ENCODE measurements at regions not wholly inside any gene's neighbourhood (a gene's known extent, or its start where the extent isn't known, plus 50 kb on each side); places are given as distances from the start of the nearest gene placed in this dataset.

DNA sequence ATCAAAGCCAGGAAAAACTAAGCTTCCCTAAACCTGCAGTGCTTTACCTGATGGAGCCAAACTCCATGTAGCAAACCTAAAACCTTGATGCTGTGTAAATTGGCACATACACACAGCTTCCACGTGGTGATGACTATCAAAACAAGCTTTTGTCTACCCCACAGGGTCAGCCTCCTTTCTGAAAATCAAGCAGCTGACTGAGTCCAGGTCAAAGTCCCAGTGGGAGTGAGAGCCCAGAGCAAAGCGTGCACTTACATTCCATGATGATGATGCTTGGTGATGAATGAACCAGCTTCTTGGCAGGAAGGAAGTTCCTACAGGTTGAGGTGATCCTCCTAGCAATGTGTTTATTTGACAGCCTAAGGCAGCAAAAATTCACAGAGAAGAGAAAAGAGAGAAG lies 630.0 kb upstream of the TBX3 start:
- ChIA-PET CTCF (no interaction called here), POLR2A (no interaction called here)
- no peak for ATAC-seq
- H3K4me1 Mint-ChIP-seq (ENCODE audit: low read depth): no peaks in the 10 kb centered on the region
- no peaks in the 10 kb centered on the region for H3K36me3 Mint-ChIP-seq (ENCODE audit: low read depth)
- peaks cover 2% of the 10 kb centered on the region for H3K9me3 Mint-ChIP-seq
- no peaks in the 10 kb centered on the region for H3K27me3 Mint-ChIP-seq
- H3K27ac Mint-ChIP-seq: no peak overlapping the region
- DNase-seq: no peak
- intact Hi-C loops (cut with micrococcal nuclease): no loop called here
- TF ChIP-seq, protein P1, sequence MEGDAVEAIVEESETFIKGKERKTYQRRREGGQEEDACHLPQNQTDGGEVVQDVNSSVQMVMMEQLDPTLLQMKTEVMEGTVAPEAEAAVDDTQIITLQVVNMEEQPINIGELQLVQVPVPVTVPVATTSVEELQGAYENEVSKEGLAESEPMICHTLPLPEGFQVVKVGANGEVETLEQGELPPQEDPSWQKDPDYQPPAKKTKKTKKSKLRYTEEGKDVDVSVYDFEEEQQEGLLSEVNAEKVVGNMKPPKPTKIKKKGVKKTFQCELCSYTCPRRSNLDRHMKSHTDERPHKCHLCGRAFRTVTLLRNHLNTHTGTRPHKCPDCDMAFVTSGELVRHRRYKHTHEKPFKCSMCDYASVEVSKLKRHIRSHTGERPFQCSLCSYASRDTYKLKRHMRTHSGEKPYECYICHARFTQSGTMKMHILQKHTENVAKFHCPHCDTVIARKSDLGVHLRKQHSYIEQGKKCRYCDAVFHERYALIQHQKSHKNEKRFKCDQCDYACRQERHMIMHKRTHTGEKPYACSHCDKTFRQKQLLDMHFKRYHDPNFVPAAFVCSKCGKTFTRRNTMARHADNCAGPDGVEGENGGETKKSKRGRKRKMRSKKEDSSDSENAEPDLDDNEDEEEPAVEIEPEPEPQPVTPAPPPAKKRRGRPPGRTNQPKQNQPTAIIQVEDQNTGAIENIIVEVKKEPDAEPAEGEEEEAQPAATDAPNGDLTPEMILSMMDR (IDR thresholded peaks at IDR 0.05): no peak
- H3K4me3 Mint-ChIP-seq: no peak overlapping the region

DNA sequence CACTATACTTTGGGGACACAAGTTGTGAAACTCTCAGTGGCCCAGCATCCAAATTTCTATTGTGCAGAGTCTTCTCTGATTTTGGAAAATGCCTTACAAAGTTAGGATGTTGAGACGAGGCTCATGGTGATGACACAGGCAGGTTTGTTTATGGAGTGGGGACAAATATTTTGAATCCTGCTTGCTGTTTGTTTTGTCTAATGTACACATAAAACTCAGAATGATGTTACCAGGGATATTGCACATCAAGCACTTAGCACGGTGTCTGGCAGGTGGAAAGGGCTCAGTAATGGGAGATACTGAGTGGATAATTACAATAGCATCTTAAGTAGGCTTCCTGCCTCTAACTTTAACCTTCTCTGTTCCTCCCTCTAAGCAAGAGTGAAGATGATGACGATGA lies 628.9 kb upstream of the TBX3 start:
- Mint-ChIP-seq H3K36me3 (ENCODE audit: low read depth) (no peaks in the 10 kb centered on the region), H3K9me3 (peaks cover 2% of the 10 kb centered on the region), H3K27me3 (no peaks in the 10 kb centered on the region), H3K4me3 (no peak overlapping the region), H3K4me1 (ENCODE audit: low read depth) (no peaks in the 10 kb centered on the region), H3K27ac (no peak overlapping the region)
- ChIA-PET POLR2A (no interaction called here), CTCF (no interaction called here)
- TF ChIP-seq, protein P1 (IDR thresholded peaks at IDR 0.05): no peak
- no peak for ATAC-seq
- no peak for DNase-seq
- intact Hi-C loops (cut with micrococcal nuclease): no loop called here

DNA sequence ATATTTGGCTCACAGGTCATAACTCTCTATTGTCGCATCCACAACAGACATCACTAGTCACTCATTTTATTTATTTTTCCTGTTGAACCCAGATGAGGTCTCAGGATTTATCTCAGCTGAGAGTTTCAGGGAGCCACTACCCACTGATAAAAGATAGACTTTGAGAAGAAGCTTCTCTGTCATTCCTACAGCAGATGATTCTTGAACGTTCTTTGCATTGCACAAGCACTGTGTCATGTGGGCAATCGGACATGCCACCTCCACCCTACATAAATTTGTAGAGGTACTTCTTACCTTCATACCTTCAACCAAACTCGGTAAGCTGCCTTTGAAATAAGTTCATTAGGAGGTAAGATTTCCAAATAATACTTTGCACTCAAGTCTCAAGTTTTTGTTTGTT lies 627.9 kb upstream of the TBX3 start:
- ChIA-PET POLR2A (no interaction called here), CTCF (no interaction called here)
- Mint-ChIP-seq H3K4me3 (no peak overlapping the region), H3K36me3 (ENCODE audit: low read depth) (no peaks in the 10 kb centered on the region), H3K27me3 (no peaks in the 10 kb centered on the region), H3K9me3 (peaks cover 2% of the 10 kb centered on the region), H3K4me1 (ENCODE audit: low read depth) (no peaks in the 10 kb centered on the region), H3K27ac (no peak overlapping the region)
- intact Hi-C loops (cut with micrococcal nuclease): no loop called here
- ATAC-seq: no peak
- no peak for DNase-seq
- TF ChIP-seq, protein P1 (IDR thresholded peaks at IDR 0.05): no peak

DNA sequence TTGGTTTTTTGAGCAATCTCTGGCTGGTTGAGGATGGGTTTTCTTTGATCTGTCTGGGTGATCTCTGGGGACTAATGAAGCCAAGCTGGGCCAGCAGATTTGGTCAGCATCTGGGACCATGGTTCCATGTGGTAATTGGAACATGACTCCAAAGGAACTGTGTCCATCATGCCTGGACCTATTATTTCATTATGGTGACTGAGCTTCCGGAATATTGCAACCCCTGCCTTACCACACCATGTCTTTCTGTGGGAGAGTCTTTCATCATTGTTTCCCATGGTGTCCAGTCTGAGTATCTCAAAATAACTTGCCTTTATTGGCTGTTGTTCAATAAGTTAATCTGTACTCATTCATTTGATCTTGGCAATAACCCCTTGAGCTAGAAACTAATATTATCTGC lies 624.9 kb upstream of the TBX3 start:
- Mint-ChIP-seq H3K4me1 (ENCODE audit: low read depth) (no peaks in the 10 kb centered on the region), H3K4me3 (no peak overlapping the region), H3K9me3 (no peaks in the 10 kb centered on the region), H3K27ac (no peak overlapping the region), H3K36me3 (ENCODE audit: low read depth) (no peaks in the 10 kb centered on the region), H3K27me3 (no peaks in the 10 kb centered on the region)
- DNase-seq: no peak
- ChIA-PET CTCF (no interaction called here), POLR2A (no interaction called here)
- intact Hi-C loops (cut with micrococcal nuclease): no loop called here
- TF ChIP-seq, protein P1 (IDR thresholded peaks at IDR 0.05): no peak
- ATAC-seq: no peak

DNA sequence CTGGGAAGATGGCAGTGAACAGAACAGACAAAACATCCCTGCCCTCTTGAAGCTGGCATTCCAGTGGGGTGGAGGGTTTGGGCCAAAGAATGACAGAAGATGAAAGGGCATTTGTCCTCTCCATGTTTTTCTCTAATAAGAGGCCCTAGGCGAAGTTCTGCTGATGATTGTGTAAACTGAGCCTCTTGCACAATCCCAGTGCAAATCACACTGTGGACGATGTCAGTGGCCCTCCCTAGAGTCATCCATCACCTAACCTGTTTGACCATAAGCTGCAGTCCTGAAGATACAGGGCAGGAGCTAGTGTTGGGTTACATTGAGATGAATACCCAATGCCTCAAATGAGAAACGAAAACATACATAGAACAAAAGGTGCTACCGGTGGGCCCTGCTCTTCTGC lies 622.4 kb upstream of the TBX3 start:
- Mint-ChIP-seq H3K9me3 (peaks cover 4% of the 10 kb centered on the region), H3K36me3 (ENCODE audit: low read depth) (no peaks in the 10 kb centered on the region)
- CTCF ChIA-PET: no interaction called here

More for the DNA sequence above, 622.4 kb upstream of the TBX3 start:
- DNase-seq (no peak), ATAC-seq (no peak)
- H3K27ac Mint-ChIP-seq: no peak overlapping the region
- intact Hi-C loops (cut with micrococcal nuclease): no loop called here
- H3K27me3 Mint-ChIP-seq: peaks cover 3% of the 10 kb centered on the region
- H3K4me1 Mint-ChIP-seq (ENCODE audit: low read depth): no peaks in the 10 kb centered on the region
- POLR2A ChIA-PET: no interaction called here
- TF ChIP-seq, protein P1 (IDR thresholded peaks at IDR 0.05): no peak
- H3K4me3 Mint-ChIP-seq: no peak overlapping the region

Measured in activated CD8-positive, alpha-beta T cell treated with anti-CD3 and anti-CD28 coated beads for 36 hours (primary cell).